Left ventricle myocardium superior (tissue), 1 donor: ENCODE measurements at regions not wholly inside any gene's neighbourhood (a gene's known extent, or its start where the extent isn't known, plus 50 kb on each side); places are given as distances from the start of the nearest gene placed in this dataset.

Experiments used
- ATAC-seq: fragments of 200-7000 bp; cut with Tn5 transposase; one replicate; pipeline ENCODE4 v1.9.1; 2020; ENCODE audit warnings: mild to moderate bottlenecking, moderate library complexity
- DNase-seq: peaks from one replicate; pipeline ENCODE4 v3.0.0-alpha.2; 2020
- intact Hi-C: fragments of 100-400 bp; cut with micrococcal nuclease; formaldehyde crosslinking; loops from one replicate; pipeline ENCODE4 v1.11.0; 2022
- donor health status: DM: no; HTN: yes; CAD: no; lungs with severe emphysema.

DNA sequence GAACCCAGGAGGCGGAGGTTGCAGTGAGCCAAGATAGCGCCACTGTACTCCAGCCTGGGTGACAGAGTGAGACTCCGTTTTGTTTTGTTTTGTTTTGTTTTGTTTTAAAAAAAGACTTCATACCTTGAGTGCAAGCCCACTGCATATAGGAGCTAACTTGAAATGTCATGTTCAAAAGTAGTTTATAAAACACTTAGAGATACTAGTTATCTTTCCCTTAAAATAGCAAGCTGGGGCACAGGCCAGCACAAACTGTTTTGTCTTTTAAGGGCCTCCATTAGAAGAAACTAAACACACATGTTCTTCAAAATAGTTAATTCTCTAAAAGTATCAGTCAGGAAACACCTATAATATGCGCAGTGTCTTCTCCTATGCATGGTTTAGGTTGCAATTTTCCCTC, 505.1 kb upstream of the TMPRSS15 start:
- DNase-seq (peak; percentile 24), ATAC-seq (peak; percentile 64)
- intact Hi-C loops, result no loop called here

DNA sequence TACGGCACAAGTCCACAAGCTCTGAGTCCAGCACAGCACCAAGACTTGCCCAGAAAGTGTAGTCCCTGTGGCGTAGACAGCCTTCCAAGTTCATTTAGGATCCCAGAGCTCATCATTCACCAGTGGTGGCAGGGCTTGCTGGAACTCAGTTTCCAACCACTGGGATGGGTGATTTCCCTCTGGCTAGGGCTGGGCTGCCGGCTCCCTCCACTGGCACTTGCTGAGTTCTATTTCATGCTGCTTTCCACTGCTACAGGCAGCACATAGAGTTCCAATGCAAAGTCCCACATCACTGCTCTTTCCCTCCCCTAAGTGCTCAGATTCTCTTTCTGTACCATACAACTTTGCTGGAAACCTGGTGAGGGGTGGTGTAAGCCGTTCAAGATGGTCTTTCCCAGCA, 510.3 kb upstream of the TMPRSS15 start:
- no peak for ATAC-seq
- DNase-seq, result peak; percentile 12

DNA sequence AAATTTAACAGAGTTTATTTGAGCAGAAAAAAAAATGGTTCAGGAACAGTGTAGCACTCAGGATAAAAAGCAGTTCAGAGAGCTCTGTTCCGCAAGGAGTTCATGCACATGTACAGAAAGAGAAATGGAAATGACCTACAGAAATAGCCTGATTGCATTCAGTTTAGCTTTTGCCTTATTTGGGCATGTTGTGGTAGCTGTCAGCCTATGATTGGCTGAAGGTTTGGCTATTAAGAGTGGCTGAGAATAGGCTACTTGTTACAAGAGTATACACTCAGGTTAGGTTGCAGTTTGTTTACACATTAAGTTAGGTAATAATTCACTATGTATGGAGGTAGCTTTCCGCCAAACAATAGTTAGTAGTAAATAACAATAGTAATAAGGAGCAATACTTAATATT, 511.0 kb upstream of the TMPRSS15 start:
- ATAC-seq (no peak), DNase-seq (no peak)
- intact Hi-C loops, result no loop called here

More for the DNA sequence above, 510.3 kb upstream of the TMPRSS15 start:
- intact Hi-C loops, result no loop called here

- ATAC-seq, result no peak
- intact Hi-C loops, result no loop called here
- no peak for DNase-seq
Observed at GRCh38 chr21:18917622-18918021, 514.0 kb upstream of the TMPRSS15 start.

- intact Hi-C loops, result no loop called here
- ATAC-seq (no peak), DNase-seq (no peak)
Observed at GRCh38 chr21:18931237-18931636, 527.7 kb upstream of the TMPRSS15 start.

- ATAC-seq, result no peak
- intact Hi-C loops, result no loop called here
- no peak for DNase-seq
Observed at GRCh38 chr21:18937337-18937736, 533.8 kb upstream of the TMPRSS15 start.

GRCh38 chr21:18940791-18941190, 537.2 kb upstream of the TMPRSS15 start:
- DNase-seq (no peak), ATAC-seq (no peak)
- intact Hi-C loops, result no loop called here

DNA sequence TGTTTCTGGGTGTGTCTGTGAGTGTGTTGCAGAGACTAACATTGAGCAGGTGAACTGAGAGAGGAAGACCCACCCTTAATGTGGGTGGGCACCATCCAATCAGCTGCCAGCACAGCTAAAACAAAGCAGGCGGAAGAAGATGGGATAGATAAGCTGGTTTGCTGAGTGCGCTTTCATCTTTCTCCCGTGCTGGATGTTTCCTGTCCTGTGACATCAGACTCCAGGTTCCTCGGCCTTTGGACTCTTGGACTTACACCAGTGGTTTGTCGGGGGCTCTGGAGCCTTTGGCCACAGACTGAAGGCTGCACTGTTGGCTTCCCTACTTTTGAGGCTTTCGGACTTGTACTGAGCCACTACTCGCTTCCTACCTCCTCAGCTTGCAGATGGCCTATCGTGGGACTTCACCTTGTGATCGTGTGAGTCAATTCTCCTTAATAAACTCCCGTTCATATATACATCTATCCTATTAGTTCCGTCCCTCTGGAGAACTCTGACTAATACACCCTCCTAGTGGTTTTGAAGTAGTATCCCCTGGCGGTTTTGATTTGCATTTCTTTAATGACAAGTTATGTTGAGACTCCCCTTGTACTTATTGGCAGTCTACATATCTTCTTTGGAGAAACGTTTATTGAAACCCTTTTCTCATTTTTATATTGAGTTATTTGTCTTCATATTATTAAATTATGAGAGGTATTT, 546.6 kb upstream of the TMPRSS15 start:
- intact Hi-C loops, result loop anchor here (10.0 kb wide), 1 partner anchor 295 kb away; no protein-coding TSS in a partner anchor
- DNase-seq (no peak), ATAC-seq (no peak)

DNA sequence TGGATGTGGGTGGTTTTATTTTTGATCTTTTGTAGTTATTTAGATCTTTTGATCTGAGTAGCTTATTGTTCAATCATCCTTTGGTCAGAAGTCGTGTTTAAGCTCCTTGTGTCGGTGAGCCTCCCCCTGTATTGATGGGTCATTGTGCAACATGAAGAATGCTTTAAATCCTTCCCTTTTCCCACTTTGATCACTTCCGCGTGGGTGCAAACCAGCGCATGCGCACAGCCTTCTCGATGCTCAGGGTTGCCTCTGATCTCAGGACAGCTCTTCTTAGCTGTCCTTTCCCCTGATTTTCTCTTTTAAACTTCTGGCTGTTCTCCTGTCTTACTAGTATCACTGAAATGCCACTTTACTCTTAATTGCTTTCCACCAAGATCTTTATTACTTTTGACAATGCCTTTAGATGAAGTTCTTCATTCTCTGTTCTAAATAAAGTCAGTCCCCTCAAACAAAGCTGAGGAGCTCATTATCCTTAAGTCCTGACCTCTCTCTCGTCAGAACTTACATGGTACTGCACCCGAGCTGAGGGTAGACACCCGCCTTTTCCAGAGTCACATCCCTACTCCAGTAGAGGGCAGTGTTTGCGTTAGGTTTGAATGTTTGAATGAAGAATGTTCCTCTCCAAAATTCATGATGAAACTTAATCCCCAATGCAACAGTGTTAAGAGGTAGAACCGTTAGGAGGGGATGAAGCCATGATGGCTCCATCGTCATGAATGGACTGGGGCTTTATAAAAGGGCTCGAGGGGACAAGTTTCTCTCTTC, 547.9 kb upstream of the TMPRSS15 start:
- intact Hi-C loops, result loop anchor here (10.0 kb wide), 1 partner anchor 293 kb away; no protein-coding TSS in a partner anchor
- DNase-seq (no peak), ATAC-seq (peak; percentile 48)

DNA sequence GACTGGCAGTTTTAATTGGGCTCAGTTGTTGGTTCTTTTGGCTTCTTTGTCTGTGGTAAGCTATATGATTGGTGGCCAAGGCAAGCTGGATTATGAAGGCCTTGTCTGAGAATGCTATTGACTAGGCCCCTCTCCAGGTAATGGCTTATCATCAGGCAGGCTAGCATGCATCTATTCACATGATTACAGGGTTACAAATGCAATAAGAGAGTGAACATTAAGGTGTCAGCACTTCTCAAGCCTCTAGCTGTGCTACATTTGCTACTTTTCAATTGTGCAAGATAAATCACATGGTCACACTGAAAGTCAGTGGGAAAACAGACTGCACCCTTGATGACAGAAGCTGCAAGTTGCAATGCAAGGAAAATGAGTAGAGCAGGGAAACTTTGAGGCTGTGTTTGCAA, 550.9 kb upstream of the TMPRSS15 start:
- no peak for DNase-seq
- intact Hi-C loops, result loop anchor here (10.0 kb wide), 1 partner anchor 290 kb away; no protein-coding TSS in a partner anchor
- ATAC-seq, result no peak

GRCh38 chr21:18959817-18960216, 556.2 kb upstream of the TMPRSS15 start:
- DNase-seq (no peak), ATAC-seq (peak; percentile 70)
- intact Hi-C loops, result loop anchor here (10.0 kb wide), 1 partner anchor 285 kb away; no protein-coding TSS in a partner anchor

DNA sequence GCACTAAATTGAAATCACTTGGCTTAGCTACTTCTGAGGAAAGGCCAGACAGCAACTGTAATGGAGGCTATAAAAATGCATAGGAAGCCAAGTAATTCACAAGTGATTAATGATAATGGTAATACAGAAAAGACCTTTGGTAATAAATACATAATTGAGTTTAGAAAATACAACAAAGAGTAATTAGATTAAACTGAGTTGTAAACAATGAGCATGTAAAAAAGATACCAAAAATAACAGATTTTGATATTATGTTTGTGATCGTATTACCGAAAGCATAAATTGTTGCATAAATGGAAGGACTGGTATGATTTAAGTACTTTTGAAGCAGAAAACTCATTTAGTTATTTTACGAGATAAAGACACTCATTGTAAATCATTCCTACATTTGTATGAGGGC, 556.7 kb upstream of the TMPRSS15 start:
- no peak for ATAC-seq
- no peak for DNase-seq
- intact Hi-C loops, result no loop called here

- intact Hi-C loops, result no loop called here
- no peak for ATAC-seq
- DNase-seq, result no peak
Observed at GRCh38 chr21:18970416-18970815, 566.8 kb upstream of the TMPRSS15 start.

DNA sequence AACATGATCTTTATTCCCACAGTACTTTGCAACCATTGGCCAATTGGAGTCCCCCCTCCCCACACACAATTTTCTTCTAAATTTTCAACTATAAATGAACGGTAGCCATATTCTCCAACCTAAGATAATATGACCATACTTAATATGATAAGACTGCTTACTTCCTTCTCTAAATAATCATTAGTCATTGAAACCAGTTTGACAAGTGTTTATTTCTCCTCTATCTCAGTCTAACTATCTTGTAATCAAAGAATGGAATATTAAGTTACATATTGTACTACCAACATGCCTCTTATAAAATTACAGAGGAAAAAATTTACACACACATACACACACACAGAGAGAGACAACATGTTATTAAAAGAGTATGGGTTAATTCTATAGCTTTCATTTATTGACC, 567.4 kb upstream of the TMPRSS15 start:
- ATAC-seq (no peak), DNase-seq (no peak)

DNA sequence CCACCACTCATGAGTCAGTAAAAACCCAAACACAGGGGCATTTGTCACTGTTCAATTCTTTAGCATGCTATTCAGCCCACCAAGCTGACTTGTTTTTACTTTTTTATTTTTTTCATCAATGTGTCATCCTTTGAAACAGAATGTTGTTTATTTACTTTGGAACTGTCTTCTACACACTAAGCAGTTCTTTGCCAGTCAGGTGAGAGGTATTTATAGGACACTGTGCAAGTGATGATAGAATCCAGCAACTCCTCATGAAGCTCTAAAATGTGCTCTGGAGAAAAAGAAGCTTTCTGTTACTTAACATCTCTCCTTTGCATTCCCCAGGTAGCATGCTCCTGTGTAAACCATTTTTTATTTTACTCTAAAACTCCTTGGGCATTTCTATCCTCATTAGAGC, 582.0 kb upstream of the TMPRSS15 start:
- ATAC-seq (no peak), DNase-seq (no peak)
- intact Hi-C loops, result loop anchor here (5.0 kb wide), 1 partner anchor 52 kb away; no protein-coding TSS in a partner anchor

More for the DNA sequence above, 567.4 kb upstream of the TMPRSS15 start:
- intact Hi-C loops, result no loop called here

GRCh38 chr21:18986197-18986596, 582.6 kb upstream of the TMPRSS15 start:
- intact Hi-C loops, result loop anchor here (5.0 kb wide), 1 partner anchor 51 kb away; no protein-coding TSS in a partner anchor
- no peak for DNase-seq
- no peak for ATAC-seq

DNA sequence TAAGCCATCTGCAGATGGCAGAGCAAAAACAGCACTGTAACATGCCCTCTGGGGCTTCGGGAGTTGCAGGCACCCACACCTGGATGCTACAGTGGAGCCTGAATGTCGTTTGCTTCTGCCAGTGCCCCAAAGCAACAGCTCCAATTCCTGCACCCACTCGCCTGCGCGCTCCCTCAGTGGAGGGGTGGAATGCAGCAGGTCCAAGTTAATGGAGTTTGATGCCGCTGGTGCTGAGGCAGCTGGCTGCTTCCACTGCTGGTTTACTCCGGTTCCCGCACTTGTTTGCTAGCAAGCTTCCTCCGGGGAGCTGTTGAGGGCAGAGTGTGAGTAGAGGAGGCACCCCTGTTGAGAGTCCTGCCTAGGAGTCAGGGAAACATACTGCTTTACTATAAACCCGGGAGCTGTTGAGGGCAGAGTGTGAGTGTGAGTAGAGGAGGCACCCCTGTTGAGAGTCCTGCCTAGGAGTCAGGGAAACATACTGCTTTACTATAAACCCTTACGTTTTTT, 584.0 kb upstream of the TMPRSS15 start:
- DNase-seq (no peak), ATAC-seq (no peak)
- intact Hi-C loops, result loop anchor here (5.0 kb wide), 1 partner anchor 50 kb away; no protein-coding TSS in a partner anchor

- ATAC-seq, result no peak
- no peak for DNase-seq
- intact Hi-C loops, result loop anchor here (5.0 kb wide), 1 partner anchor 47 kb away; no protein-coding TSS in a partner anchor
Observed at GRCh38 chr21:18989953-18990495, 586.4 kb upstream of the TMPRSS15 start.

DNA sequence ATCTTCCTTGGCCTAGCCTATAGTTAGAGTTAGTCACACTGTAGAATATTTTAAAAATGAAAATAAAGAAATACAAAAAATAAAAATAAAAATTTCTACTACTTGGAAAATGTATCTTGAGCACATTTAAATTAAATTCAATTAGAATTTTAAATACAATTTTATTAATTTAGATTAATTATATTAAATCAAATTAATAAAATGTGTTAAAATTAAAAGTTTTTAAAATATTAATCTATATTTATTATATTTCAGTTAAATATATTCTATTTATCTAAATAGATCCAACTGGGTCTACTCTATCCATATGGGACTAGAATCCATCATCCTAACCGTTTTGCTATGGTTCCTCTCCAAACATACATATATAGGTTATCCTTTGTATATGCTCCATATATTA, 588.3 kb upstream of the TMPRSS15 start:
- DNase-seq (no peak), ATAC-seq (no peak)
- intact Hi-C loops, result no loop called here

DNA sequence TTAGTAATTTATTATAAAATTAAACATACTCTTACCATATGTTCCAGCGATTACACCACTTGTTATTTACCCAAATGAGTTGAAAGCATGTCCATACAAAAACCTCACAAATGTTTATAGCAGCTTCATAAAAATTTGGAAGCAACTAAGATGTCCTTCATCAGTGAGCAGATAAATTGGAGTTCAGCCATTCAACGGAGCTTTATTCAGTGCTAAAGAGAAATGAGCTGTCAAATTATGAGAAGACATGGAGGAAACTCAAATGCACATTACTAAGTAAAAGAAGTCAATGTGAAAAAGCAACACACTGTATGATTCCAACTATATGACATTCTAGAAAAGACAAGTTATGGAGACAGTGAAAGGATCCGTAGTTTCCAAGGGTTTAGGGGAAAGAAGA, 606.7 kb upstream of the TMPRSS15 start:
- no peak for ATAC-seq
- intact Hi-C loops, result no loop called here
- DNase-seq, result no peak
